Caco-2 (cell line): ENCODE measurements at regions not wholly inside any gene's neighbourhood (a gene's known extent, or its start where the extent isn't known, plus 50 kb on each side); places are given as distances from the start of the nearest gene placed in this dataset.

Source experiments
- BruUV-seq: library from RNA; stranded (reverse); fragments of 400-500 nt; replicated peaks from 2 replicates; lab custom pipeline; 2021; lab: Mats Ljungman, UMichigan
- CTCF ChIA-PET: fragments of 300-600 bp; sonication (Branson Sonifier 250); formaldehyde crosslinking; loops from one replicate; lab custom pipeline; 2022; ENCODE audit warnings: antibody characterized with exemption; lab: Charles Lee
- POLR2A ChIA-PET: fragments of 300-600 bp; sonication (Branson Sonifier 250); formaldehyde crosslinking; loops from one replicate; lab custom pipeline; 2022; ENCODE audit warnings: antibody characterized with exemption; lab: Charles Lee
- DNase-seq, 2 experiments: peaks; one replicate each; pipeline versions ENCODE4 v3.0.0 to v3.0.0-alpha.2; 2020 to 2022
- H3K27me3 ChIP-seq: replicated peaks from 2 replicates; pipeline ENCODE4 v1.6.0; 2011; ENCODE audit warnings: low read length; ENCODE audit not compliant: control insufficient read depth, insufficient read depth
- H3K36me3 ChIP-seq: 2 replicates; pipeline ENCODE4 v1.5.1; 2011; ENCODE audit warnings: low read length; ENCODE audit not compliant: control insufficient read depth, insufficient read depth
- H3K4me1 ChIP-seq: fragments of 250-450 bp; sonication (Bioruptor Pico); 2 replicates; pipeline ENCODE4 v1.5.1; 2020; ENCODE audit warnings: mild to moderate bottlenecking
- H3K4me3 ChIP-seq: 2 replicates; pipeline ENCODE4 v1.5.1; 2011; ENCODE audit warnings: low read depth, mild to moderate bottlenecking, control low read depth, low read length
- H3K9me3 ChIP-seq: fragments of 250-450 bp; sonication (Bioruptor Pico); 2 replicates; pipeline ENCODE4 v1.5.1; 2020; ENCODE audit warnings: mild to moderate bottlenecking, moderate library complexity
- H3K27ac Mint-ChIP-seq: one replicate; pipeline ENCODE4 v1.8.0; 2022; ENCODE audit warnings: mixed read lengths; ENCODE audit not compliant: unreplicated experiment
- H3K27me3 Mint-ChIP-seq: one replicate; pipeline ENCODE4 v1.8.0; 2022; ENCODE audit warnings: mixed read lengths; ENCODE audit not compliant: insufficient read depth, unreplicated experiment
- H3K36me3 Mint-ChIP-seq: one replicate; pipeline ENCODE4 v1.8.0; 2022; ENCODE audit warnings: mild to moderate bottlenecking, mixed read lengths; ENCODE audit not compliant: insufficient read depth, unreplicated experiment
- H3K4me1 Mint-ChIP-seq: one replicate; pipeline ENCODE4 v1.8.0; 2022; ENCODE audit warnings: low read depth, mixed read lengths; ENCODE audit not compliant: unreplicated experiment
- H3K4me3 Mint-ChIP-seq: one replicate; pipeline ENCODE4 v1.8.0; 2022; ENCODE audit warnings: mild to moderate bottlenecking, moderate library complexity, mixed read lengths; ENCODE audit not compliant: unreplicated experiment
- H3K9me3 Mint-ChIP-seq: one replicate; pipeline ENCODE4 v1.8.0; 2022; ENCODE audit warnings: mixed read lengths; ENCODE audit not compliant: unreplicated experiment
- CTCF ChIP-seq, 2 experiments: fragments of 200-600 bp in 1 of 2; IDR thresholded peaks; 1 replicate in 1 of 2; 2 replicates in 1 of 2; pipeline versions ENCODE4 v1.5.1 to v1.8.0; 2011 to 2022; ENCODE audit warnings: antibody characterized with exemption in 1 of 2, control low read depth in 1 of 2, inconsistent platforms in 1 of 2, low read depth in 1 of 2, low read length in 1 of 2, mild to moderate bottlenecking in 1 of 2, moderate library complexity in 1 of 2; ENCODE audit not compliant: insufficient read depth in 1 of 2, severe bottlenecking in 1 of 2, unreplicated experiment in 1 of 2
- intact Hi-C: fragments of 100-400 bp; cut with micrococcal nuclease; formaldehyde crosslinking; loops from one replicate; pipeline ENCODE4 v1.10.0; 2022; ENCODE audit not compliant: unreplicated experiment

DNA sequence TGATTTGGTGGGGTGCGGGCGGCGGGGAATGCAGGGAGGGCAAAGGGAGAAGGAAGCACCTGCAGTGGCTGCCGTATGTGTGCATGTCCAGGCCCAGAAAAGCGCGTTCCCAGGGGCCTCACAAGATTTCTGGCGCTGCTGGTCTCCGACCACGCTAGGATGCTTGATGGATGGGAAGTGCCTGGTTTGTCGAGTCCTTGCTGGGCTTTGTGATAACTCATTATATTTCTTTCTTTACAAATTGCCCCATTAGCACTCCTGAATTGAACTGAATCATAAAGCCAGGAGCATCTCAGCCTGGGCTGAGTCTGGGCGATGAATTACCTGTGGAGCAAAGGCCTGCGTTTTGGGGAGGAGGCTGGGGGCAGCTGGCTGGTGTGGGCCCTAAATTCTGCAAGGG, 69.2 kb upstream of the LMO1 start:
- Mint-ChIP-seq H3K36me3 (peaks cover 4% of the 10 kb centered on the region), H3K27ac (no peak overlapping the region), H3K27me3 (peaks cover 3% of the 10 kb centered on the region), H3K9me3 (no peaks in the 10 kb centered on the region), H3K4me3 (no peak overlapping the region), H3K4me1 (no peaks in the 10 kb centered on the region)
- POLR2A ChIA-PET, result no interaction called here
- CTCF ChIA-PET, result no interaction called here
- Histone ChIP-seq H3K4me1 (no peaks in the 10 kb centered on the region), H3K4me3 (no peak overlapping the region), H3K36me3 (no peaks in the 10 kb centered on the region), H3K27me3 (no peaks in the 10 kb centered on the region; the same call in 1 of the 2 replicates), H3K9me3 (no peaks in the 10 kb centered on the region)
- no TSS peak for BruUV-seq
- intact Hi-C loops, result no loop called here
- no peak for TF ChIP-seq CTCF (IDR thresholded peaks at IDR 0.05; ENCODE audit: insufficient read depth in 1 of 2, low read depth in 1 of 2, low read length in 1 of 2, severe bottlenecking in 1 of 2, unreplicated experiment in 1 of 2)
- DNase-seq, result no peak

GRCh38 chr11:8332196-8332595, 68.5 kb upstream of the LMO1 start:
- POLR2A ChIA-PET, result no interaction called here
- intact Hi-C loops, result no loop called here
- Histone ChIP-seq H3K27me3 (no peaks in the 10 kb centered on the region; the same call in 1 of the 2 replicates), H3K4me3 (no peak overlapping the region), H3K4me1 (no peaks in the 10 kb centered on the region), H3K36me3 (no peaks in the 10 kb centered on the region), H3K9me3 (no peaks in the 10 kb centered on the region)
- Mint-ChIP-seq H3K36me3 (peaks cover 4% of the 10 kb centered on the region), H3K9me3 (no peaks in the 10 kb centered on the region), H3K27me3 (peaks cover 3% of the 10 kb centered on the region), H3K4me3 (no peak overlapping the region), H3K4me1 (no peaks in the 10 kb centered on the region), H3K27ac (no peak overlapping the region)
- TF ChIP-seq CTCF (IDR thresholded peaks at IDR 0.05; ENCODE audit: insufficient read depth in 1 of 2, low read depth in 1 of 2, low read length in 1 of 2, severe bottlenecking in 1 of 2, unreplicated experiment in 1 of 2), result no peak
- DNase-seq, result no peak
- CTCF ChIA-PET, result no interaction called here
- BruUV-seq, result no TSS peak

- Histone ChIP-seq H3K4me1 (no peaks in the 10 kb centered on the region), H3K27me3 (no peaks in the 10 kb centered on the region; the same call in 1 of the 2 replicates), H3K4me3 (no peak overlapping the region), H3K9me3 (no peaks in the 10 kb centered on the region), H3K36me3 (no peaks in the 10 kb centered on the region)
- Mint-ChIP-seq H3K4me3 (no peak overlapping the region), H3K4me1 (no peaks in the 10 kb centered on the region), H3K27me3 (peaks cover 3% of the 10 kb centered on the region), H3K9me3 (no peaks in the 10 kb centered on the region), H3K36me3 (peaks cover 4% of the 10 kb centered on the region), H3K27ac (no peak overlapping the region)
- CTCF ChIA-PET, result interaction anchor here (0.6 kb wide), 1 partner anchor 463 kb away, joined by 4 read pairs; no protein-coding TSS in a partner anchor
- intact Hi-C loops, result no loop called here
- POLR2A ChIA-PET, result no interaction called here
- BruUV-seq, result no TSS peak
- no peak for TF ChIP-seq CTCF (IDR thresholded peaks at IDR 0.05; ENCODE audit: insufficient read depth in 1 of 2, low read depth in 1 of 2, low read length in 1 of 2, severe bottlenecking in 1 of 2, unreplicated experiment in 1 of 2)
- no peak for DNase-seq
Measured at GRCh38 chr11:8331767-8332166, 68.1 kb upstream of the LMO1 start.
